ENCODE measurements at regions not wholly inside any gene's neighbourhood (a gene's known extent, or its start where the extent isn't known, plus 50 kb on each side); places are given as distances from the start of the nearest gene placed in this dataset.

DNA sequence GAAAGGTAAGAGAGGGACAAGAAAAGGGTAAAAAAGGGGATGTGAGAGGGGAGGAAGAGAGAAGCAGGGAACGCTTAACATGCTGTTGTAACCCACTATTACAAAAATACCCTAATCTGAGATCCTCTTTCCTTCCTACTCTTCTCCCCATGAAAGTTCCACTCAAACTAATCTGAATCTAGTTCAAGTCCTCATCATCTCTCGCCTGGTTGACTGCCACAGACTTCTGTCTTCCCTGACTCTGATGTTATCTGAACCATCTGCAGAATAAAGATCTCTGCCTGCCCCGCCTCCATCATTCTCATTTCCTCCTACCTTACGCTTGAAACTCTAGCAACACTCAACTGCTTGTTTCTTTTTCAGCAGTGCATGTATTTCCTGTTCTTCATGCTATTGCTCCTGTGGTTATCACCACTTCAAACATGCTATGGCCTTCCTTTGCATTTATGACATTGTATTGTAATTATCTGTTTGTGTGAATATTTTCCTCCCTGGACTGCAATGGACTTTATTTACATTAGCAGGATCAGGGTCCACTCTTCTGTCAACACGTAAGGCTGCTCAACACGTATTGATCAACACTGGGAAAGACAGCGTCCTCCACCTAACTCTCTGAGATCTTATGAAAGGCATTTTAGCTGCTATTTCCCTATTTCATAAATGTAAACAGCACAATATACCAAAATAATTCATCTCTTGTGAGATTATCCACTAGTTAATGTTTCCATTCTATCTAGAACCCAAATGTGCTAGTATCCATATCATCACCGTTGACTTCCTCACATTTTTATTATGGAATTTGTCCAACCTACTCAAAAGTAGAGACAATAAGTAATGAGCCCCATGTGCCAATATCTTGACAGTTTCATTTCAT, 215.5 kb upstream of the USP25 start (continued):
- TF ChIP-seq, protein P1, sequence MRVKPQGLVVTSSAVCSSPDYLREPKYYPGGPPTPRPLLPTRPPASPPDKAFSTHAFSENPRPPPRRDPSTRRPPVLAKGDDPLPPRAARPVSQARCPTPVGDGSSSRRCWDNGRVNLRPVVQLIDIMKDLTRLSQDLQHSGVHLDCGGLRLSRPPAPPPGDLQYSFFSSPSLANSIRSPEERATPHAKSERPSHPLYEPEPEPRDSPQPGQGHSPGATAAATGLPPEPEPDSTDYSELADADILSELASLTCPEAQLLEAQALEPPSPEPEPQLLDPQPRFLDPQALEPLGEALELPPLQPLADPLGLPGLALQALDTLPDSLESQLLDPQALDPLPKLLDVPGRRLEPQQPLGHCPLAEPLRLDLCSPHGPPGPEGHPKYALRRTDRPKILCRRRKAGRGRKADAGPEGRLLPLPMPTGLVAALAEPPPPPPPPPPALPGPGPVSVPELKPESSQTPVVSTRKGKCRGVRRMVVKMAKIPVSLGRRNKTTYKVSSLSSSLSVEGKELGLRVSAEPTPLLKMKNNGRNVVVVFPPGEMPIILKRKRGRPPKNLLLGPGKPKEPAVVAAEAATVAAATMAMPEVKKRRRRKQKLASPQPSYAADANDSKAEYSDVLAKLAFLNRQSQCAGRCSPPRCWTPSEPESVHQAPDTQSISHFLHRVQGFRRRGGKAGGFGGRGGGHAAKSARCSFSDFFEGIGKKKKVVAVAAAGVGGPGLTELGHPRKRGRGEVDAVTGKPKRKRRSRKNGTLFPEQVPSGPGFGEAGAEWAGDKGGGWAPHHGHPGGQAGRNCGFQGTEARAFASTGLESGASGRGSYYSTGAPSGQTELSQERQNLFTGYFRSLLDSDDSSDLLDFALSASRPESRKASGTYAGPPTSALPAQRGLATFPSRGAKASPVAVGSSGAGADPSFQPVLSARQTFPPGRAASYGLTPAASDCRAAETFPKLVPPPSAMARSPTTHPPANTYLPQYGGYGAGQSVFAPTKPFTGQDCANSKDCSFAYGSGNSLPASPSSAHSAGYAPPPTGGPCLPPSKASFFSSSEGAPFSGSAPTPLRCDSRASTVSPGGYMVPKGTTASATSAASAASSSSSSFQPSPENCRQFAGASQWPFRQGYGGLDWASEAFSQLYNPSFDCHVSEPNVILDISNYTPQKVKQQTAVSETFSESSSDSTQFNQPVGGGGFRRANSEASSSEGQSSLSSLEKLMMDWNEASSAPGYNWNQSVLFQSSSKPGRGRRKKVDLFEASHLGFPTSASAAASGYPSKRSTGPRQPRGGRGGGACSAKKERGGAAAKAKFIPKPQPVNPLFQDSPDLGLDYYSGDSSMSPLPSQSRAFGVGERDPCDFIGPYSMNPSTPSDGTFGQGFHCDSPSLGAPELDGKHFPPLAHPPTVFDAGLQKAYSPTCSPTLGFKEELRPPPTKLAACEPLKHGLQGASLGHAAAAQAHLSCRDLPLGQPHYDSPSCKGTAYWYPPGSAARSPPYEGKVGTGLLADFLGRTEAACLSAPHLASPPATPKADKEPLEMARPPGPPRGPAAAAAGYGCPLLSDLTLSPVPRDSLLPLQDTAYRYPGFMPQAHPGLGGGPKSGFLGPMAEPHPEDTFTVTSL (CRISPR knock-in tag; IDR thresholded peaks at IDR 0.05; ENCODE audit: borderline replicate concordance): peak; percentile 100
- TF ChIP-seq ZMYM3 (CRISPR knock-in tag; IDR thresholded peaks at IDR 0.05): peak; percentile 71; the same call in 1 of the 2 replicates
- TF ChIP-seq ZNF747 (CRISPR knock-in tag; IDR thresholded peaks at IDR 0.05; ENCODE audit: borderline replicate concordance): peak; percentile 85; the same call in 1 of the 2 replicates
- TF ChIP-seq SKI (IDR thresholded peaks at IDR 0.05; ENCODE audit: partially characterized antibody): peak; percentile 76
- TF ChIP-seq, protein P2, sequence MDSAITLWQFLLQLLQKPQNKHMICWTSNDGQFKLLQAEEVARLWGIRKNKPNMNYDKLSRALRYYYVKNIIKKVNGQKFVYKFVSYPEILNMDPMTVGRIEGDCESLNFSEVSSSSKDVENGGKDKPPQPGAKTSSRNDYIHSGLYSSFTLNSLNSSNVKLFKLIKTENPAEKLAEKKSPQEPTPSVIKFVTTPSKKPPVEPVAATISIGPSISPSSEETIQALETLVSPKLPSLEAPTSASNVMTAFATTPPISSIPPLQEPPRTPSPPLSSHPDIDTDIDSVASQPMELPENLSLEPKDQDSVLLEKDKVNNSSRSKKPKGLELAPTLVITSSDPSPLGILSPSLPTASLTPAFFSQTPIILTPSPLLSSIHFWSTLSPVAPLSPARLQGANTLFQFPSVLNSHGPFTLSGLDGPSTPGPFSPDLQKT (CRISPR knock-in tag; IDR thresholded peaks at IDR 0.05; ENCODE audit: borderline replicate concordance): no peak
- TF ChIP-seq, protein P3, sequence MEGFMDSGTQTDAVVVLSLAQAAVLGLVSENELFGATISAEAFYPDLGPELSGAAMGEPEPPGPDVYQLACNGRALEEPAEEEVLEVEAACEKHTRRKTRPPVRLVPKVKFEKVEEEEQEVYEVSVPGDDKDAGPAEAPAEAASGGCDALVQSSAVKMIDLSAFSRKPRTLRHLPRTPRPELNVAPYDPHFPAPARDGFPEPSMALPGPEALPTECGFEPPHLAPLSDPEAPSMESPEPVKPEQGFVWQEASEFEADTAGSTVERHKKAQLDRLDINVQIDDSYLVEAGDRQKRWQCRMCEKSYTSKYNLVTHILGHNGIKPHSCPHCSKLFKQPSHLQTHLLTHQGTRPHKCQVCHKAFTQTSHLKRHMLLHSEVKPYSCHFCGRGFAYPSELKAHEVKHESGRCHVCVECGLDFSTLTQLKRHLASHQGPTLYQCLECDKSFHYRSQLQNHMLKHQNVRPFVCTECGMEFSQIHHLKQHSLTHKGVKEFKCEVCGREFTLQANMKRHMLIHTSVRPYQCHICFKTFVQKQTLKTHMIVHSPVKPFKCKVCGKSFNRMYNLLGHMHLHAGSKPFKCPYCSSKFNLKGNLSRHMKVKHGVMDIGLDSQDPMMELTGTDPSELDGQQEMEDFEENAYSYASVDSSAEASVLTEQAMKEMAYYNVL (CRISPR knock-in tag; IDR thresholded peaks at IDR 0.05; ENCODE audit: borderline replicate concordance): peak; percentile 46; the same call in 1 of the 2 replicates
- TF ChIP-seq ATF6 (CRISPR knock-in tag; conservative IDR thresholded peaks at IDR 0.05): 0 out of 2 replicates have a peak, but pooled peaks have one; percentile 53
- TF ChIP-seq, protein P4, sequence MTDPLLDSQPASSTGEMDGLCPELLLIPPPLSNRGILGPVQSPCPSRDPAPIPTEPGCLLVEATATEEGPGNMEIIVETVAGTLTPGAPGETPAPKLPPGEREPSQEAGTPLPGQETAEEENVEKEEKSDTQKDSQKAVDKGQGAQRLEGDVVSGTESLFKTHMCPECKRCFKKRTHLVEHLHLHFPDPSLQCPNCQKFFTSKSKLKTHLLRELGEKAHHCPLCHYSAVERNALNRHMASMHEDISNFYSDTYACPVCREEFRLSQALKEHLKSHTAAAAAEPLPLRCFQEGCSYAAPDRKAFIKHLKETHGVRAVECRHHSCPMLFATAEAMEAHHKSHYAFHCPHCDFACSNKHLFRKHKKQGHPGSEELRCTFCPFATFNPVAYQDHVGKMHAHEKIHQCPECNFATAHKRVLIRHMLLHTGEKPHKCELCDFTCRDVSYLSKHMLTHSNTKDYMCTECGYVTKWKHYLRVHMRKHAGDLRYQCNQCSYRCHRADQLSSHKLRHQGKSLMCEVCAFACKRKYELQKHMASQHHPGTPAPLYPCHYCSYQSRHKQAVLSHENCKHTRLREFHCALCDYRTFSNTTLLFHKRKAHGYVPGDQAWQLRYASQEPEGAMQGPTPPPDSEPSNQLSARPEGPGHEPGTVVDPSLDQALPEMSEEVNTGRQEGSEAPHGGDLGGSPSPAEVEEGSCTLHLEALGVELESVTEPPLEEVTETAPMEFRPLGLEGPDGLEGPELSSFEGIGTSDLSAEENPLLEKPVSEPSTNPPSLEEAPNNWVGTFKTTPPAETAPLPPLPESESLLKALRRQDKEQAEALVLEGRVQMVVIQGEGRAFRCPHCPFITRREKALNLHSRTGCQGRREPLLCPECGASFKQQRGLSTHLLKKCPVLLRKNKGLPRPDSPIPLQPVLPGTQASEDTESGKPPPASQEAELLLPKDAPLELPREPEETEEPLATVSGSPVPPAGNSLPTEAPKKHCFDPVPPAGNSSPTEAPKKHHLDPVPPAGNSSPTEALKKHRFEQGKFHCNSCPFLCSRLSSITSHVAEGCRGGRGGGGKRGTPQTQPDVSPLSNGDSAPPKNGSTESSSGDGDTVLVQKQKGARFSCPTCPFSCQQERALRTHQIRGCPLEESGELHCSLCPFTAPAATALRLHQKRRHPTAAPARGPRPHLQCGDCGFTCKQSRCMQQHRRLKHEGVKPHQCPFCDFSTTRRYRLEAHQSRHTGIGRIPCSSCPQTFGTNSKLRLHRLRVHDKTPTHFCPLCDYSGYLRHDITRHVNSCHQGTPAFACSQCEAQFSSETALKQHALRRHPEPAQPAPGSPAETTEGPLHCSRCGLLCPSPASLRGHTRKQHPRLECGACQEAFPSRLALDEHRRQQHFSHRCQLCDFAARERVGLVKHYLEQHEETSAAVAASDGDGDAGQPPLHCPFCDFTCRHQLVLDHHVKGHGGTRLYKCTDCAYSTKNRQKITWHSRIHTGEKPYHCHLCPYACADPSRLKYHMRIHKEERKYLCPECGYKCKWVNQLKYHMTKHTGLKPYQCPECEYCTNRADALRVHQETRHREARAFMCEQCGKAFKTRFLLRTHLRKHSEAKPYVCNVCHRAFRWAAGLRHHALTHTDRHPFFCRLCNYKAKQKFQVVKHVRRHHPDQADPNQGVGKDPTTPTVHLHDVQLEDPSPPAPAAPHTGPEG (CRISPR knock-in tag; IDR thresholded peaks at IDR 0.05): no peak
- no peak; the same call in 1 of the 2 replicates for TF ChIP-seq ZNF564 (CRISPR knock-in tag; IDR thresholded peaks at IDR 0.05)
